GM23248 (cell line): ENCODE measurements at regions not wholly inside any gene's neighbourhood (a gene's known extent, or its start where the extent isn't known, plus 50 kb on each side); places are given as distances from the start of the nearest gene placed in this dataset.
A peak's percentile ranks its signal among the peaks of the same experiment; 100 is the strongest.

Source experiments
- DNase-seq: peaks from one replicate; pipeline ENCODE4 v3.0.0-alpha.2; 2015
- H2AFZ ChIP-seq: fragments of 200-600 bp; sonication (generic); 2 replicates; pipeline ENCODE4 v1.6.1; 2016; ENCODE audit warnings: antibody characterized with exemption
- H3F3A ChIP-seq: fragments of 200-600 bp; sonication (generic); 2 replicates; pipeline ENCODE4 v1.6.1; 2016; ENCODE audit warnings: mild to moderate bottlenecking, antibody characterized with exemption, mixed run types; ENCODE audit not compliant: insufficient read depth
- H3K27ac ChIP-seq: fragments of 200-600 bp; sonication (generic); 2 replicates; pipeline ENCODE4 v1.5.1; 2016; ENCODE audit warnings: mild to moderate bottlenecking
- H3K27me3 ChIP-seq: fragments of 200-600 bp; sonication (generic); replicated peaks from 2 replicates; pipeline ENCODE4 v1.6.1; 2016; ENCODE audit warnings: mild to moderate bottlenecking; ENCODE audit not compliant: insufficient read depth
- H3K36me3 ChIP-seq: fragments of 200-600 bp; sonication (generic); 2 replicates; pipeline ENCODE4 v1.6.1; 2016; ENCODE audit warnings: low read depth, mild to moderate bottlenecking
- H3K4me1 ChIP-seq: fragments of 200-600 bp; sonication (generic); 2 replicates; pipeline ENCODE4 v1.6.1; 2016; ENCODE audit warnings: mild to moderate bottlenecking; ENCODE audit not compliant: insufficient read depth
- H3K4me2 ChIP-seq: fragments of 200-600 bp; sonication (generic); one replicate; pipeline ENCODE4 v1.6.1; 2016; ENCODE audit warnings: mild to moderate bottlenecking; ENCODE audit not compliant: unreplicated experiment
- H3K4me3 ChIP-seq: fragments of 200-600 bp; sonication (generic); 2 replicates; pipeline ENCODE4 v1.5.1; 2016; ENCODE audit warnings: mild to moderate bottlenecking
- H3K79me2 ChIP-seq: fragments of 200-600 bp; sonication (generic); 2 replicates; pipeline ENCODE4 v1.6.1; 2016; ENCODE audit warnings: mild to moderate bottlenecking; ENCODE audit not compliant: insufficient read depth
- H3K9ac ChIP-seq: fragments of 200-600 bp; sonication (generic); 2 replicates; pipeline ENCODE4 v1.6.1; 2016; ENCODE audit warnings: mild to moderate bottlenecking
- H3K9me2 ChIP-seq: fragments of 200-600 bp; sonication (generic); 2 replicates; pipeline ENCODE4 v1.6.1; 2016; ENCODE audit warnings: mixed run types, mild to moderate bottlenecking, moderate library complexity; ENCODE audit not compliant: insufficient read depth
- H3K9me3 ChIP-seq: fragments of 200-600 bp; sonication (generic); one replicate; pipeline ENCODE4 v1.6.1; 2017; ENCODE audit warnings: low read depth
- H4K20me1 ChIP-seq: fragments of 200-600 bp; sonication (generic); 2 replicates; pipeline ENCODE4 v1.6.0; 2016; ENCODE audit not compliant: insufficient read depth
- EZH2 ChIP-seq: fragments of 200-600 bp; sonication (generic); IDR thresholded peaks from 2 replicates; pipeline ENCODE4 v1.6.1; 2018; ENCODE audit warnings: antibody characterized with exemption, mild to moderate bottlenecking; ENCODE audit not compliant: insufficient read depth, poor library complexity, severe bottlenecking
- EZH2phosphoT487 ChIP-seq: fragments of 200-600 bp; sonication (generic); IDR thresholded peaks from 2 replicates; pipeline ENCODE4 v1.6.1; 2018; ENCODE audit warnings: antibody characterized with exemption, moderate library complexity, mild to moderate bottlenecking, low read depth; ENCODE audit not compliant: insufficient read depth
- WGBS, 2 experiments: methylation state at CpG; one replicate each; pipeline ENCODE4 v1.1.6; 2015 to 2017; ENCODE audit warnings: low lambda C conversion rate in 2 of 2, low coverage in 1 of 2; ENCODE audit errors: missing lambda C conversion rate in 2 of 2; 5-methylcytosine and 5-hydroxymethylcytosine counted together
- in situ Hi-C: fragments of 300-500 bp; cut with MboI; formaldehyde crosslinking; loops from 2 replicates; pipeline ENCODE4 v1.15.0; 2020

GRCh38 chr6:11353921-11354389, 121.5 kb upstream of the NEDD9 start:
- H3K79me2 ChIP-seq: no peaks in the 10 kb centered on the region
- in situ Hi-C loops: no loop called here
- no peak overlapping the region for H3K4me2 ChIP-seq
- no peak overlapping the region for H3K9ac ChIP-seq
- DNase-seq: peak; percentile 47
- H3F3A ChIP-seq: no peaks in the 10 kb centered on the region
- 56 to 57% methylated on average over 6 of the region's 6 CpGs for WGBS, 2 experiments
- no peak overlapping the region for H3K4me3 ChIP-seq
- H4K20me1 ChIP-seq: no peaks in the 10 kb centered on the region
- H3K27ac ChIP-seq: no peak overlapping the region
- H3K4me1 ChIP-seq: no peaks in the 10 kb centered on the region
- no peaks in the 10 kb centered on the region for H3K27me3 ChIP-seq
- no peaks in the 10 kb centered on the region for H3K9me2 ChIP-seq
- TF ChIP-seq EZH2phosphoT487: no peak
- TF ChIP-seq EZH2: no peak
- H2AFZ ChIP-seq: no peak overlapping the region
- H3K9me3 ChIP-seq: no peaks in the 10 kb centered on the region
- no peaks in the 10 kb centered on the region for H3K36me3 ChIP-seq

GRCh38 chr6:11350294-11350693, 117.8 kb upstream of the NEDD9 start:
- in situ Hi-C loops: no loop called here

DNA sequence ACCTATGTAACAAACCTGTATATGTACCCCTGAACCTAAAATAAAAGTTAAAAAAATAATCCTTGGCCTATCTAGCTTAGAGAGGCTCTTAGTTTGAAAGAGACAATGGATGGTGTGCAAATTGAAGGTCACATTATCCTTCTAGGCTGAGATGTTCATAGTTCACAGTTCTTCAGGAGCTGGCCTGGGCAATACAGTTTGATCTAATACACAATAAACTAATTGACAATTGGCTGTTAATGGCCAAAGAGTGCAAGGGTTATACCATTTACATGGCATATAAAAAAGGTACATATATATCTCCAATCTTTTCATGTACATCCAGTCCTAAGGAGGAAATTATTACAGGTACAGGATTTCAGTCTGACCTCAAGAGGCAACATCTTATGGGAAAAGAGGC, 117.4 kb upstream of the NEDD9 start:
- in situ Hi-C loops: no loop called here

More at GRCh38 chr6:11350294-11350693, 117.8 kb upstream of the NEDD9 start:
- H3K27me3 ChIP-seq: no peaks in the 10 kb centered on the region
- peak; percentile 40 for DNase-seq
- H3K9me3 ChIP-seq: no peaks in the 10 kb centered on the region
- WGBS, 2 experiments: 77 to 85% methylated on average over 4 of the region's 4 CpGs
- no peak overlapping the region for H3K9ac ChIP-seq
- no peaks in the 10 kb centered on the region for H3K36me3 ChIP-seq
- H3F3A ChIP-seq: no peaks in the 10 kb centered on the region
- no peak overlapping the region for H2AFZ ChIP-seq
- H4K20me1 ChIP-seq: no peaks in the 10 kb centered on the region
- no peaks in the 10 kb centered on the region for H3K9me2 ChIP-seq
- H3K4me3 ChIP-seq: no peak overlapping the region
- H3K4me2 ChIP-seq: no peak overlapping the region
- H3K79me2 ChIP-seq: no peaks in the 10 kb centered on the region
- no peaks in the 10 kb centered on the region for H3K4me1 ChIP-seq
- TF ChIP-seq EZH2phosphoT487 (no peak), EZH2 (no peak)
- no peak overlapping the region for H3K27ac ChIP-seq

DNA sequence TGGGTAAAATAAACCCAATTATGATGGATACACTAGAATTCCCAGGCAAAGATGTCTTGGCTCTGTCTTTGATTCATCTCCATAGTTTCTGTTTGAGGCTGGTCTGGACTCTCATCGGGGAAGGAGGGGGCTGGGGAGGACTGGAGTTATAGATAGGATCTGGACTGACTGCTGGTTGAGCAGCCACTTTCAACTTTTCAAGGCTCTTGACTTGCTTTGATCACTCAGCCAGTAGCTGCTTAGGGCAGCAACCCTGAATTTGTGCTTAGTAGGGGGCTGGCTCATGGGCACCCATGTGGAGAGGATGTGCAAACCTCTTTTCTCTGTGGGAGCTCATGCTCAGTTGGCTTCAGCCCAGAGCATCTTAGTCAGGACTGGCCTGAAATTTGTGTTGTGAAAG, 114.0 kb upstream of the NEDD9 start:
- Histone ChIP-seq H4K20me1 (no peaks in the 10 kb centered on the region), H3K27me3 (no peaks in the 10 kb centered on the region; the same call in 1 of the 2 replicates), H3F3A (peaks cover 4% of the 10 kb centered on the region; the same call in 1 of the 2 replicates), H3K27ac (no peak overlapping the region), H3K9ac (no peak overlapping the region), H3K4me3 (no peak overlapping the region), H3K4me2 (no peak overlapping the region), H3K9me3 (no peaks in the 10 kb centered on the region), H3K79me2 (no peaks in the 10 kb centered on the region), H3K9me2 (no peaks in the 10 kb centered on the region), H3K4me1 (no peaks in the 10 kb centered on the region), H2AFZ (no peak overlapping the region), H3K36me3 (no peaks in the 10 kb centered on the region)
- peak; percentile 27 for DNase-seq
- WGBS, 2 experiments: 79 to 83% methylated on average over 1 of the region's 1 CpG
- in situ Hi-C loops: no loop called here
- TF ChIP-seq EZH2phosphoT487: no peak
- no peak for TF ChIP-seq EZH2

More for the DNA sequence above, 117.4 kb upstream of the NEDD9 start:
- H3K79me2 ChIP-seq: no peaks in the 10 kb centered on the region
- no peaks in the 10 kb centered on the region for H3K4me1 ChIP-seq
- no peak for TF ChIP-seq EZH2phosphoT487
- TF ChIP-seq EZH2: no peak
- H3K27me3 ChIP-seq: no peaks in the 10 kb centered on the region; the same call in 1 of the 2 replicates
- H3K27ac ChIP-seq: no peak overlapping the region
- H3K36me3 ChIP-seq: no peaks in the 10 kb centered on the region
- H3K9me2 ChIP-seq: no peaks in the 10 kb centered on the region
- H2AFZ ChIP-seq: no peak overlapping the region
- H3K4me2 ChIP-seq: no peak overlapping the region
- no peaks in the 10 kb centered on the region for H3K9me3 ChIP-seq
- DNase-seq: no peak
- no peak overlapping the region for H3K9ac ChIP-seq
- no peak overlapping the region for H3K4me3 ChIP-seq
- no peaks in the 10 kb centered on the region for H4K20me1 ChIP-seq
- H3F3A ChIP-seq: no peaks in the 10 kb centered on the region

DNA sequence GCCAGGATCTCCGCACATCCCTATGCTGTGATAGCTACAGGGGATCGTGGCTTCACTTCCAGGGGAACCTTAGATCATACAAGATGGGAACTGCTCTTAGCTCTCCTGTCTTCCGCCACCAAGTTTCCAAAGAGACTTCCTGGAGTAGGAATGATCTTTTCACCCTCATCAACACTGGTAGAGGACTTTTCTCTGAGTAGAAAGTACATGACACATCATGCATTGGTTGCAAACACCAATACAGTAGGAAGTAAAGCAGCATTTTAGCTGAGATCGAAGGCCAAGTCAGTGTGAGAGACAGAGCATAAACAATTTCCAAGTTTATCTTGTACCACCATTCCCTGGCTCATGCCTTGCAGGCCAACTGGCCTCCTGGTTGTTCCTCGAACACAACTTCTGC, 113.1 kb upstream of the NEDD9 start:
- in situ Hi-C loops: no loop called here

More for the DNA sequence above, 113.1 kb upstream of the NEDD9 start:
- no peaks in the 10 kb centered on the region for H3K9me3 ChIP-seq
- no peak overlapping the region for H3K27ac ChIP-seq
- no peaks in the 10 kb centered on the region for H3K4me1 ChIP-seq
- no peaks in the 10 kb centered on the region for H4K20me1 ChIP-seq
- peaks cover 8% of the 10 kb centered on the region for H3F3A ChIP-seq
- no peaks in the 10 kb centered on the region for H3K36me3 ChIP-seq
- DNase-seq: no peak
- H2AFZ ChIP-seq: no peak overlapping the region
- no peak overlapping the region for H3K4me2 ChIP-seq
- no peaks in the 10 kb centered on the region for H3K79me2 ChIP-seq
- H3K4me3 ChIP-seq: no peak overlapping the region
- H3K27me3 ChIP-seq: no peaks in the 10 kb centered on the region; the same call in 1 of the 2 replicates
- H3K9ac ChIP-seq: no peak overlapping the region
- 86 to 87% methylated on average over 5 of the region's 5 CpGs for WGBS, 2 experiments
- TF ChIP-seq EZH2: no peak
- TF ChIP-seq EZH2phosphoT487: no peak
- no peaks in the 10 kb centered on the region for H3K9me2 ChIP-seq
